Ureter (tissue), 1 donor: ENCODE measurements at regions not wholly inside any gene's neighbourhood (a gene's known extent, or its start where the extent isn't known, plus 50 kb on each side); places are given as distances from the start of the nearest gene placed in this dataset.
"Not testable (repeated sequence)": the region's sequence is repeated elsewhere in the genome, so short reads cannot be mapped to it uniquely, and the experiment has no call there.

Experiments
- DNase-seq: peaks from one replicate; pipeline ENCODE4 v3.0.0-alpha.2; 2020; ENCODE audit warnings: low spot score
- donor health status: DM: yes; HTN: yes; CAD: no.

GRCh38 chr7:4437916-4438315, 244.2 kb upstream of the FOXK1 start:
- DNase-seq, result no peak

GRCh38 chr7:4438723-4439245, 243.3 kb upstream of the FOXK1 start:
- DNase-seq, result no peak

GRCh38 chr7:4439444-4439843, 242.7 kb upstream of the FOXK1 start:
- DNase-seq, result no peak

GRCh38 chr7:4444106-4444505, 238.0 kb upstream of the FOXK1 start:
- no peak for DNase-seq

GRCh38 chr7:4445777-4446176, 236.3 kb upstream of the FOXK1 start:
- no peak for DNase-seq

GRCh38 chr7:4449263-4449662, 232.8 kb upstream of the FOXK1 start:
- DNase-seq, result no peak

- no peak for DNase-seq
Observed at GRCh38 chr7:4450483-4450882, 231.6 kb upstream of the FOXK1 start.

- no peak for DNase-seq
Observed at GRCh38 chr7:4460597-4460996, 221.5 kb upstream of the FOXK1 start.

- DNase-seq, result no peak
Observed at GRCh38 chr7:4461531-4461930, 220.6 kb upstream of the FOXK1 start.

- DNase-seq, result no peak
Observed at GRCh38 chr7:4468320-4469102, 213.6 kb upstream of the FOXK1 start.

GRCh38 chr7:4470246-4470645, 211.8 kb upstream of the FOXK1 start:
- no peak for DNase-seq

GRCh38 chr7:4472728-4473127, 209.4 kb upstream of the FOXK1 start:
- DNase-seq, result no peak

- no peak for DNase-seq
Observed at GRCh38 chr7:4479367-4480039, 202.6 kb upstream of the FOXK1 start.

GRCh38 chr7:4480131-4480530, 202.0 kb upstream of the FOXK1 start:
- not testable (repeated sequence) for DNase-seq

GRCh38 chr7:4483851-4484250, 198.2 kb upstream of the FOXK1 start:
- no peak for DNase-seq

GRCh38 chr7:4484545-4484944, 197.6 kb upstream of the FOXK1 start:
- no peak for DNase-seq

GRCh38 chr7:4486907-4487306, 195.2 kb upstream of the FOXK1 start:
- no peak for DNase-seq

GRCh38 chr7:4496911-4497310, 185.2 kb upstream of the FOXK1 start:
- not testable (repeated sequence) for DNase-seq

- no peak for DNase-seq
Observed at GRCh38 chr7:4500812-4501211, 181.3 kb upstream of the FOXK1 start.

- DNase-seq, result not testable (repeated sequence)
Observed at GRCh38 chr7:4507886-4508285, 174.2 kb upstream of the FOXK1 start.

GRCh38 chr7:4513450-4513849, 168.6 kb upstream of the FOXK1 start:
- DNase-seq, result no peak

- no peak for DNase-seq
Observed at GRCh38 chr7:4519819-4520520, 162.1 kb upstream of the FOXK1 start.

- no peak for DNase-seq
Observed at GRCh38 chr7:4523219-4523618, 158.9 kb upstream of the FOXK1 start.
